MM.1S (cell line): ENCODE measurements at regions not wholly inside any gene's neighbourhood (a gene's known extent, or its start where the extent isn't known, plus 50 kb on each side); places are given as distances from the start of the nearest gene placed in this dataset.

Experiments
- DNase-seq: peaks from one replicate; pipeline ENCODE4 v3.0.0-alpha.2; 2015
- H2AFZ ChIP-seq: fragments of 300-600 bp; sonication (generic); 2 replicates; pipeline ENCODE4 v1.6.0; 2016; ENCODE audit warnings: antibody characterized with exemption, low read length
- H3F3A ChIP-seq: fragments of 300-600 bp; sonication (generic); 2 replicates; pipeline ENCODE4 v1.6.1; 2016; ENCODE audit warnings: mild to moderate bottlenecking, antibody characterized with exemption, low read length, moderate library complexity, mixed read lengths; ENCODE audit not compliant: insufficient read depth
- H3K27ac ChIP-seq: fragments of 300-600 bp; sonication (generic); 2 replicates; pipeline ENCODE4 v1.5.1; 2016; ENCODE audit warnings: mild to moderate bottlenecking, low read length
- H3K27me3 ChIP-seq: fragments of 300-600 bp; sonication (generic); replicated peaks from 2 replicates; pipeline ENCODE4 v1.6.0; 2016; ENCODE audit warnings: low read length; ENCODE audit not compliant: insufficient read depth
- H3K36me3 ChIP-seq: fragments of 300-600 bp; sonication (generic); replicated peaks from 2 replicates; pipeline ENCODE4 v1.6.1; 2016; ENCODE audit warnings: mild to moderate bottlenecking, low read length, mixed read lengths; ENCODE audit not compliant: insufficient read depth
- H3K4me1 ChIP-seq: fragments of 300-600 bp; sonication (generic); 2 replicates; pipeline ENCODE4 v1.6.1; 2016; ENCODE audit warnings: low read length, mixed read lengths
- H3K4me2 ChIP-seq: fragments of 300-600 bp; sonication (generic); 2 replicates; pipeline ENCODE4 v1.6.0; 2016; ENCODE audit warnings: low read depth, low read length
- H3K4me3 ChIP-seq: fragments of 300-600 bp; sonication (generic); 2 replicates; pipeline ENCODE4 v1.5.1; 2016; ENCODE audit warnings: low read length, mixed read lengths
- H3K79me2 ChIP-seq: fragments of 300-600 bp; sonication (generic); 2 replicates; pipeline ENCODE4 v1.6.1; 2016; ENCODE audit warnings: mixed run types, low read length, mixed read lengths
- H3K9ac ChIP-seq: fragments of 300-600 bp; sonication (generic); 2 replicates; pipeline ENCODE4 v1.6.1; 2016; ENCODE audit warnings: low read length, mixed read lengths
- H3K9me2 ChIP-seq: fragments of 300-600 bp; sonication (generic); replicated peaks from 2 replicates; pipeline ENCODE4 v1.6.1; 2016; ENCODE audit warnings: mild to moderate bottlenecking, low read length, mixed read lengths; ENCODE audit not compliant: insufficient read depth
- H3K9me3 ChIP-seq: fragments of 300-600 bp; sonication (generic); replicated peaks from 2 replicates; pipeline ENCODE4 v1.6.1; 2016; ENCODE audit warnings: mild to moderate bottlenecking, low read length, mixed read lengths; ENCODE audit not compliant: insufficient read depth
- H4K20me1 ChIP-seq: fragments of 300-600 bp; sonication (generic); 2 replicates; pipeline ENCODE4 v1.6.1; 2016; ENCODE audit warnings: mild to moderate bottlenecking, low read length, moderate library complexity, mixed read lengths; ENCODE audit not compliant: insufficient read depth
- CTCF ChIP-seq: fragments of 300-600 bp; sonication (generic); IDR thresholded peaks from 2 replicates; pipeline ENCODE4 v1.5.1; 2016; ENCODE audit warnings: antibody characterized with exemption, low read length, mixed read lengths
- EZH2 ChIP-seq: fragments of 300-600 bp; sonication (generic); optimal IDR thresholded peaks from 2 replicates; pipeline ENCODE3; 2017; ENCODE audit warnings: low read depth, mild to moderate bottlenecking, antibody characterized with exemption, low read length, mixed read lengths
- EZH2phosphoT487 ChIP-seq: fragments of 300-600 bp; sonication (generic); IDR thresholded peaks from 2 replicates; pipeline ENCODE4 v1.6.1; 2018; ENCODE audit warnings: antibody characterized with exemption, low read length

GRCh38 chr12:94041850-94042249 is 106.5 kb upstream of the PLXNC1 start:
- no peaks in the 10 kb centered on the region for H4K20me1 ChIP-seq
- no peaks in the 10 kb centered on the region for H3K4me1 ChIP-seq
- DNase-seq: no peak
- H3K9me2 ChIP-seq: no peaks in the 10 kb centered on the region
- no peaks in the 10 kb centered on the region for H3F3A ChIP-seq
- no peak overlapping the region for H2AFZ ChIP-seq
- H3K4me3 ChIP-seq: no peak overlapping the region
- H3K4me2 ChIP-seq: no peak overlapping the region
- no peaks in the 10 kb centered on the region for H3K79me2 ChIP-seq
- H3K9ac ChIP-seq: no peak overlapping the region
- H3K27ac ChIP-seq: no peak overlapping the region
- TF ChIP-seq CTCF (no peak), EZH2phosphoT487 (no peak), EZH2 (no peak)
- H3K9me3 ChIP-seq: no peaks in the 10 kb centered on the region
- H3K27me3 ChIP-seq: no peaks in the 10 kb centered on the region
- H3K36me3 ChIP-seq: no peaks in the 10 kb centered on the region

GRCh38 chr12:94042321-94042720 is 106.1 kb upstream of the PLXNC1 start:
- no peaks in the 10 kb centered on the region for H3K27me3 ChIP-seq
- no peak overlapping the region for H3K9ac ChIP-seq
- H4K20me1 ChIP-seq: no peaks in the 10 kb centered on the region
- TF ChIP-seq EZH2 (no peak), EZH2phosphoT487 (no peak), CTCF (no peak)
- no peaks in the 10 kb centered on the region for H3K4me1 ChIP-seq
- no peak overlapping the region for H3K27ac ChIP-seq
- H3K4me2 ChIP-seq: no peak overlapping the region
- H3K79me2 ChIP-seq: no peaks in the 10 kb centered on the region
- no peak for DNase-seq
- H3K9me2 ChIP-seq: no peaks in the 10 kb centered on the region
- no peak overlapping the region for H3K4me3 ChIP-seq
- H3K9me3 ChIP-seq: no peaks in the 10 kb centered on the region
- no peaks in the 10 kb centered on the region for H3K36me3 ChIP-seq
- H2AFZ ChIP-seq: no peak overlapping the region
- H3F3A ChIP-seq: no peaks in the 10 kb centered on the region

GRCh38 chr12:94046626-94047410 is 101.6 kb upstream of the PLXNC1 start:
- no peak for DNase-seq
- H2AFZ ChIP-seq: 0 out of 2 replicates have a peak overlapping the region, but pooled peaks have one; percentile 32

More at GRCh38 chr12:94046626-94047410, 101.6 kb upstream of the PLXNC1 start:
- no peaks in the 10 kb centered on the region for H3K27me3 ChIP-seq
- no peak overlapping the region for H3K4me2 ChIP-seq
- H3K36me3 ChIP-seq: no peaks in the 10 kb centered on the region
- no peaks in the 10 kb centered on the region for H3K9me3 ChIP-seq
- H3K4me1 ChIP-seq: no peaks in the 10 kb centered on the region
- no peak overlapping the region for H3K4me3 ChIP-seq
- H4K20me1 ChIP-seq: no peaks in the 10 kb centered on the region
- no peaks in the 10 kb centered on the region for H3F3A ChIP-seq
- no peak overlapping the region for H3K9ac ChIP-seq
- no peaks in the 10 kb centered on the region for H3K9me2 ChIP-seq
- H3K27ac ChIP-seq: no peak overlapping the region
- TF ChIP-seq EZH2 (no peak), EZH2phosphoT487 (no peak), CTCF (no peak)
- no peaks in the 10 kb centered on the region for H3K79me2 ChIP-seq
